GM21723 (cell line): ENCODE measurements at regions not wholly inside any gene's neighbourhood (a gene's known extent, or its start where the extent isn't known, plus 50 kb on each side); places are given as distances from the start of the nearest gene placed in this dataset.

Experiments
- ATAC-seq: cut with Tn5 transposase; IDR thresholded peaks from one replicate; pipeline ENCODE4 v1.9.1; 2021; ENCODE audit warnings: mild to moderate bottlenecking, moderate library complexity; ENCODE audit not compliant: unreplicated experiment

DNA sequence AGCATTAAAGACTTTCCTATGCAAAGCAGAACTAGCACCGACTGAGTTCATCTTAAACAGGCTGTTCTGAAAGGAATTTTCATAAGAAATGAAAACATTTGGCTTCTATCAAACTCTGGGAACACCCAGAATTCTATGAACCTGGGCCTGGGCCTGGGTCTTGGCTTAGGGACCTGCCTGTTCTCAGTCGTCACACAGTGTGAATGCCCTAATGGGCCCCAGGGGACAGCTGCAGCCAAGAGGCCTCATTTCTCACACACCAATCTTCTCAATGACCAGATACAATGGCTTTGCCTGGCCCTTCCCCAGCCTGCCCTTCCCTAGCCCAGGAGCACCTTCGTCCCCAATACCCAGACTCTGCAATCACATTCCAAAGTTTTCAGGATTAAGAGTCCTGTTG, 234.9 kb upstream of the ARHGAP20 start:
- no peak for ATAC-seq

DNA sequence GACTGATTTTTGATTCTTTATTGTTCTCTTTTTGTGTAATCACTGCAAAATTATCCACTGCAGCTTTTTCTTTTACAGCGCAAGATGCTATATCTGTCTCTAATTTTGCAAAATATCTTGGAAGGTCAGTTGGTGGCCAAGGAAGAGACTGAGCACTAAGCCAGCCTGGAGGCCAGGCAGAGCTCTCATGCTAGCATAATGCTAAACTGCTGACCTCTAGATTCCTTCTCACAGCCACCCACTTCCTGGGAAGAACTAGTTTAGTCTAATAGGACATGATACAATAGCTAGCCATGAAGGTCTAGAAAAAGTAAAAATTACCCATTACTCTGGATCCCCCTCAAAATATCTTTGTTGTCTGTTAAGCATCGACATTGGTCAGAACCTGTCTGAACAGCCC, 227.2 kb upstream of the ARHGAP20 start:
- no peak for ATAC-seq

DNA sequence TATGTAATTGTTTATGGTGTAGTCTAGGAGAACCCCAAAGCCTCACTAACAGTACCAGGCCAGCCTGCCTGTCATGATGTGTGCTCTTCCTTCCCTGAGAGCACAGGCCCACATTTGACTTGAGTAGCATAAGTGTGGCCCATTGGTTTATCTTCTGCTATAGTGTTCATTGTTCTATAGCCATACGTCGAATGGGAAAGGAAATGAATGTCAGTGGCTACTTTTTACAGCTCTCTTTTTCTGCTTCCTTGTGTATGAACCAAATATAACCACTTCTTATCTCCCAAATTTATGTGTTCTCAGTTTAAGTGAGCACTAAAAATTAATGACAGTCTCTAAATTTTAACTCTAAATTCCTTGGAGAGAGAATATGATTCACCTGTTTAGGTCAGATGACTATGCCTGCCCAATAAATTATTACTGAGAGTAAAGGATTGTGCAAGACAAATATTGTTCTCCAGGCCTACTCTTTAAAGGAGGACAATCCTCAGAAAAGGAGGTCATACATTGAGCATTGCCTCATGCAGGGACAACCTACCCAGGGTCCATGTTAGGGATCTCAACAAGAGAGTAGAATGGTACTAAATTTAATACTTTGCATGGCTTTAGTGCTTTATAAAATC, 222.9 kb upstream of the ARHGAP20 start:
- ATAC-seq, result no peak

DNA sequence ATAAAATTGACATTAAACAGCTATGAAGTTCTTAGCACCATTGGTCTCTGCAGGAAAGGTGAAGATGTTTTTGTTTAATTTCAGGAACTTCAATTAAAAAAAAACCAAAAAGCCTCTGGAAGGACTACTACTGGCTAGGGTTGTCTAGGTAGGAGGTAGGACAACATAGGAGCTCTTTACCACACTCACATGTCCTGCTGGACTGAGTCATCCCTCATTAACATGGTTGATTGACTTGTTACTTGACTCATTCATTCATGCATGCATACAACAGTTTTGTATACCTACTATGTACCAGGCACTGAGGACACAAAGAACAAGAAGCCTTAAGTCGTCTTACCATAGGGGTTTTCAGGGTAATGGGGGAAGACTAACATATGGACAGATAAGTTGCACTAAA, 216.9 kb upstream of the ARHGAP20 start:
- no peak for ATAC-seq

DNA sequence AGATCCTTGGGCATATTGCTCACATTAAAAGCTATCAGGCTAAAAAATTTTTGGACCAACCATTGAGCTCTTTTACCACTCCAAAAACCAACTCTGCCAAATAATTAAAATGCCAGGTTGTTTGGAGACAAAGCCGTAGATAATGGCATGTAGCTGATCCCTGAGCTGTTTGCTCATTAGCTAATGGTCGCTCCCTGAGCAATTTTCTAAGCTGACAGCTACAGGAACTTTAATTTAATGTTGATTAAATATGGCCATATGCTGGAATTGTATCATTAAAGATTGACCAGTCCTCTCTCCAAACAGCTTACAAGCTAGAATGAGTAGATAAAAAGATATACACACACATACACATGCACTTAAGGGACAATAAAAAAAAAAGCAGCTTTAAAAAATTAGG, 216.2 kb upstream of the ARHGAP20 start:
- ATAC-seq, result no peak

DNA sequence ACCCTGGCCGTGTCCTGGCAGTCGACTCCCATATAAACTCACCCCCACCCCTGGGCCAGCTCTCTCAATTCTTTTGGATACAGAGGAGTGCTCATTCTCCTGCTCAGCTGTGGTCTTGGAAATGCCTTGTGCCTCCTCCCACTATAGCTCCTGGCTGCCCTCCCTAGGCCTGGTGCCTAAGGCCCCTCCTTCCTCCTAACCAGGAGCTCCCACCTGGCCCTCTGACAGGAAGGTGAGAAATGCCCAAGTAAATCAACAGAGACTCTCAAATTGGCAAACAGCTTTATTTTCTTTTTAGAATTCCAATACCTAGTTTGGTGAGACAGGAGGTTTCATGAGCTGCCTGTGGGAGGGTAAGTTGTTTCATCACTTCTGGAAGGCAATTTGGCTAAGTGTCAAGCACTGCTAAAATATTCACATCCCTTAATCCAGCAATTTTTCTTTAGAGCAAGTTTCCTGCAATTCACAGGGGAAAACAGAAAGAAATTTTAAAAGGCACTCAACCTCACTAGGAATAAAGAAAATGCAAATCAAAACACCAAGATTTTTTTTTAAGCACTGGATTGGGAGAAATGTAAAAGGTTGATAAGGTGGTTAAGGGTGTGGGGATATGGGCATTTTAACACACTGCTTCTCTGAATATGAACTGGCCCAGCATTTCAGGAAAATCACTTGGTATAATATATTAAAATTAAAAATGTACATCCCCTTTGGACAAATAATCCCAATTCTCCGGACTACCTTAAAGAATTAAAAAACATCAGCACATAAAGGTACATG, 209.7 kb upstream of the ARHGAP20 start:
- ATAC-seq, result no peak

DNA sequence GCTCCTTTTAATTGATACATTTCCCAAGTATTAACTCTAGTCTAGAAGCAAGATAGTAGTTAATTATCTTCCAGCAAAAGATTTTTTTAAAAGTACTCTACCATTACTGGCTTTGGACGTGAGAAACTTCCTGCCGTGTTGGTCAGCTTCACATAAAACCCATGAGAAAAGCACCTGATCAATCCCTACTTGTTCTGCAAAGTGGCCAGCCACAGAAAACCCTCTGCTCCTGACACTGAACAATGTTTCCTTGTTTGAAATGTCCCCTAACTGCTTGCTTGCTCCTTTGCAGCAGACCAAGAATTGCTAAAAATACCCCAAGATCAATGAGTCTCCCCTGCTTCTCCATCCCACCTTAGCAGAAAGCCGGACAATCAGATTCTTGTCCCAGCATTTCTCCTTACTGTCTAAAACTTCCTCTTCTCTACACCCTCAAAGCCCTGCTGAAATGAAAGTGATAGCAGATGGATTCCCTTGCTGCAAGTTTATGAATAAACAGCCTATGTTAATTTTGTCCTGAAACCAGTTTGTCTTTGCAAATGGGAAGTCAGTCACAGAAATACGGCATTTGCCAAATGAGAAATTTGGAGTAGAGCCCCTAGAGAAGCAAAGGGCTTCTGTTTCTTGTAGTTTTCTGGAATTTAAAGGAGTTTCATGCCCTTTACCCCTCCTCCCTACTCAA, 207.1 kb upstream of the ARHGAP20 start:
- peak; percentile 77 for ATAC-seq

DNA sequence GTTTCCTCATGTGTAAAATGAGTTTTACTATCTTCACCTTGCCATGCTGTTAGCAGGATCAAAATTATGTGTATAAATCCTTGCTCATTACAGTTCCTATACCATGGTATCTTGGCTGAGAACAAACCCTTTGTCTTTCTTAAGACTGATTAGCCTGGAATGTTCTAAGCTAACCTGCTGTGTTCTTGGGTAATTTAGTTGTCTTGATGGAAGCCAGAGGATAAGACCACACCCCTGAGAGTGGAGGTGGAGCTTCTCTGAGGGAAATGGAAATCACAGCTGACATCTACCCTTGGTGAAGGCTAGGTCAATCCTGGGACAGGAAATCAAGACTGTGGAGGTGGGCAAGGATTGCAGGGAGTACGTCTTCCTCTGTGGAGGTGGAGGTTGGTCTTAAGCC, 206.1 kb upstream of the ARHGAP20 start:
- no peak for ATAC-seq

DNA sequence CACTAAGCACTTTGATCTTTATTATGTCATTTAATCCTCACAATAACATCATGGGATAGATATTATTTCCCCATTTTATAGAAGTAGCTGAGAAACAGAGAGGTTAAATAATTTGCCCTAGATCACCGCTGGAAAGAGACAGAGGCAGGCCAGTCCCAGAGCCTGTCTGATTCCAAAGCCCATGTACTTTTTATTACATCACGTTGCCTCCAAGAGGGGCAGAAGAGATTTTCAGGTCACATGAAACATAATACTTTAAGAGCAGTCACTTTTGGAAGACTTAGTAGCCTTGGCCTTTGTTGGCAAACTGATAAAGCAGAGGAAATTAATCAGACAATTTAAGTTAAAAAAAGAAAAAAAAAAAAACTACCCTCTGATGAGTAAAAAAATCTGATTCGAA, 200.2 kb upstream of the ARHGAP20 start:
- ATAC-seq, result no peak

DNA sequence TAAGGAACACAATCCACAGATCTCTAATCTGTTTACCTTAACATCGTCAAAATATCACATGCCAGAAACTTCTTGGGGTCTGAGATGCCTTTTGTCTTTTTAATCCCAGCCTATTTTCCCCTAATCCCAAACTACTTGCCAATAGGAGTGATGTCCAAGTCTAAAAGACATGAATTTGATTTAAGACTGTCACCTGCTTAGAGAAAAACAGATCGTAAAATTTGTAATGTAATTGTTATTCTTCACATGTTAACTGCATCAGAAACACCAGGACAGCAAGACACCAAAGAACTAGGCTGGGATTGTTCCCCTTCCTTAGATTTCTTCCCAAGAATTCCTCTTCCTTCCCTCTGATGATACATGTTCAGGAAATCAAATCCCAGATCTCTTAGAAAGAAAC, 198.1 kb upstream of the ARHGAP20 start:
- no peak for ATAC-seq

DNA sequence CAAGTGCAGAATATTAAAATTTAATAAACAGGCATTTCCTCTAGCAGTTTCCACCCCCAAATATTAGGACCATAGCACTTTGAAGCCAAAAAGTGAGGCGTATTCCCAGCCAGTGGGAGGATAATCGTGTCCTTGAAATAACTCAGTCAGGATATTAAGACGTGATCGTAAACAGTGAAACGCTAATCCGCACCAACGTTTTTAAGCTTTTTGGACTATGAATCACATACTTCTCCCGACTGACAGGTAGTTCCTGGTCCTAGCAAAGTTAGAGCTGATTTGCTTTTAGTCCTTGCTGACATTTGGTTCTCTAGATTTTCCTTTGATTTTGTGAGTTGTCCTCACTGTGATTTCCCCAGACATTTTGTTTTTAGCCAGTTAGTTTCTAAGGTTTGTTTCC, 197.1 kb upstream of the ARHGAP20 start:
- ATAC-seq, result no peak

DNA sequence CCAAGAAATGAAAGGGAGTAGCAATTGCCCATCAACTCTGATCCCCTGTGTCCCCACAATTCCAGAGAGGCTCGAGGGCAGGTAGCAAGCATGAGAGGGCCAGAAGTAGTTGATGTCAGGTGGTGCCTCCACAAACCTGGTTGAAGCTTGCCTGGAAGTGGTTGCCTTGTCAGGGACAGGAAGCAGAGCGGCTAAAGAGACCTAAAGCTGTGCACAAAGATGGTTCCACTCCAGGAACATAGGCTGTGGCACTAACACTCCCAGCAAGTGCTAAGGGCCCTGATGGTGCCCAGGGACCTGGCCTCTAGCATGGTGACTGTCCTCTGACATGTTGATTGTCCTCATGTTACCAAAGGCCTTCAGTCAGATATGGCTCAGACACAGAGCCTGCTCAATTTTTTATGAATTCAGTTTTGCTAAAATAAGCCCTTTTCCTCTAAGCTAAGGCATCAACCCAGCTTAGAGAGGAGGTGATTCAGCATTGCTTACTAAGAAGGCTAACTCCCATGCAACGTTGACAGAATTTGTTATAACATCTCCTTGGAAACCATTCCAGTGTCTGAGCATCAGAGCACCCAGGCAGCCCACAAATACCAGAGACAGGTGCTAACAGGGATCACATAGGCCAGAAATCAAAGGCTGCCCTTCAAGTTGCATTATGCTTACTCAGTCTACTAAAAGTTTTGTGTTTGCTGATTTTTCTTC, 196.3 kb upstream of the ARHGAP20 start:
- ATAC-seq, result no peak

DNA sequence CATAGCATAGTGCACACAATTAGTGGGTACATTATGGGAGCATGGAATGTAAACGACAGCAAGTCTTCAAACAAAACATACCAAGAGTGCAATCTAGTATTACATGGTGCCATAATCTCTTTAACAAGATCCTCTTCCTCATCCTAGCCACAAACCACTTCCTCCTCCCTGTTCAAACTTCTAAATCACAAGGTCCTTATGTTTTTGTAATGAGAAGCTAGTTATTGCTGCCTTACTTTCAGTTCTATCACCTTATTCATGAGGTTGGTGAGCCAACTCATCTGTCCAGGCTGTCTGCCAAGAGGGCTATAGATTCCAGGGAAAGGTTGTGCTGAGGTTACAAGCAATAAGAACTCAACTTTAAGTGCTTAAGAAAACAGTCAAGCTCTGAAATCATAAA, 195.4 kb upstream of the ARHGAP20 start:
- no peak for ATAC-seq

DNA sequence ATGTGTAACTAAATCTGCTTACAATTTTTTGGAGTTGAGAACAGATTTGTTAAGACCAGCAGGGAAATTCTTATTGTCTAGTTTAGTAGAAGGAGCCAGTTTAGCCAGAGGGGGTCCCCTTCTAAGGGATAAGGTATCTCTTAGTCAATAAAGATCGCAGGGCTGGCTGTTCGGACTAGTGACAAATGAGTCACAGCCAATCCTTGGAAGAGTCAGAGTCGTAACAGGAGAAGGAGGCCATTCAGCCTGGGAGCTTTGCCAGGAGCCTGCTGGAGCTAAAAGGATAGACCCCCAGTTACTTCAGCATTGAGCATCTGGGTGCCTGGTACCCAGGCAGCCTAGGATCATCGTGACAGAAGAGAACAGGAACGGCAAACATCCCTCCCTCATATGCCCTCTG, 191.6 kb upstream of the ARHGAP20 start:
- ATAC-seq, result no peak

DNA sequence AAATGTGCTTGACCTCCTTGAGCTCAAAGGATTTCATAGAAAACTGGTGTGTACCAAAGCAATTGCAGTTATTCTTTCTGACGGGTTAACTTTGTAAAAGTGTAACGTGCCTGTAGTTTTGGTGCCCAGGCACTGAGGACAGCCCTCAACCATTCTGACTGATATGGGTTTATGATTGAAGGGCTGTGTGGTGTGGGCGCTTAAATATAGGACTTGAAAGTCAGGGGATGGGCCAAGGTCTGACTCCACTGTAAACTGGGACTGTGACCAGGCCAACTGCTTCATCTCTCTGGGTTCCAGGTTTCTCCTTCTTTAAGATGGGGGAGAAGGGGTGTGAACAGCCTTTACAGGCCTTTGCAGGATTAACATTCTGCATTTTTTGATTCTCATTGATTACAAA, 191.1 kb upstream of the ARHGAP20 start:
- no peak for ATAC-seq

DNA sequence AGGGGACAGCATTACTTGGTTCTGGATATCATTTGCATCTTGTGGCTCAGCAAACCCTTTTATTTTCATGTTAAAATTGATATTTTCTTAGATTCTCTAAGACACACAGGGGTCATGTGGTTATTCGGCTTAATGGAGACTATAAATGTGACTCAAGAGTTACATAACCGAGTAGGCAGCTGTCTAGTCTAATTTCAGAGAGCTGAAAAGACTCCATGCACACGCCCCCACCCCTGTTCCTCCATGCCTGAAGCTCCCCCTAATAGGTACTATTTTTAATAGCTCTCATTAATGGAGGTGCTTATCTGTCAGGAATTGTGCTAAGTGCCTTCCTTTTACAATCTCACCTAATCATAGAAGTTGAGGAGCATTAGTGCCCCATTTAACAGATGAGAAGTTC, 189.2 kb upstream of the ARHGAP20 start:
- ATAC-seq, result no peak

DNA sequence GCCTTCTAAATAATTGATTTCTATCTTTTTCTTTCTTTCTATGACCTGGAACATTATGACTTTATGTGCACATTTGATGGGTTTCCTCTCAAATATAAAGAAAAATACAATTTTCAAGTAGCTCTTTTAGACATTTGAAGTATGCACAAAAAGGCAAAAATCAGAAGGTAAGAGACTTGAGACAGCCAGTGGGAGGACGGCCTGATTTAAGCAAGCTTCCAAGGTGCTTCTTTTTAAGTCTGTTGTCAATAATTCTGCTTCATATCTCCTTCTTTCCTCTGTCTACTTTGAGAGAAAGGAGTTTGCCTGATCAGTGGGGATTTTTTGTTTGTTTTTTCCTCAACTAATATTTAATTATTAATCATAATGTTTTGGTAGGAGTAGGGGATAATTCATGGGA, 188.2 kb upstream of the ARHGAP20 start:
- ATAC-seq, result no peak

DNA sequence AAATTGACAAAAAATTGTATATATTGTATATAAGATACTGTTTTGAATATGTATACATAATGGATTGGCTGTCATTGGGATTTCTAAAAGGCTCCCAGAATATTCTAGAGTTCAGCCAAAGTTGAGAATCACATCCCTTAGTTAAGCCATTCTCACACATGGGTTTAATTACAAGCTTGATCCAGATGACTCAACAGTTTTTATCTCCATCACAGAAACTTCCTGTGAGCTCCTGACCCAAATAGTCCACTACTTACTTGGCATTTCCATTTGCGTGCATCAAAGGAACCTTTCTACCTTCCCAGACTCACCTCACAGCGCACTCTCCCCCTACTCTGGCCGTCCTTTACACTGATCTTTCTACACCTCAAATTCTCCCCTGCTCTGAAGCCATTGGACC, 184.8 kb upstream of the ARHGAP20 start:
- ATAC-seq, result no peak

DNA sequence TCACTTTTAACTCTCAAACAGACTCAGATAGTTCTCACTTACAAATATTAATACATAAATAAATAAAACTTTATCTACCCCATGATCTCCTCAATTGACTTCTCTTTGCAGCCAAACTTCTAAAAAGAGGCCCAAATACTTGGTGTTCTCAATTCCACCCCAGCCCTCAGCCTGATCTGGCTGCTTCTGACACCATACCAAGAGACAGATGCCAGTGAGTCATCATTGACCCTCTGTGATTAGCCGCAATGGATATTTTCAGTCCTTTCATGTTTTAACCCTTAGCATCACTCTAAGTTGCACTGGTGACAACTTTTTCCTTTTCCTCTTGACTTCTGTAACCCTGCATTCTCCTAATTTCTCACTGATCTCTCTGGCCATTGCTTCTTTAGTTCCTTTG, 184.1 kb upstream of the ARHGAP20 start:
- ATAC-seq, result no peak

DNA sequence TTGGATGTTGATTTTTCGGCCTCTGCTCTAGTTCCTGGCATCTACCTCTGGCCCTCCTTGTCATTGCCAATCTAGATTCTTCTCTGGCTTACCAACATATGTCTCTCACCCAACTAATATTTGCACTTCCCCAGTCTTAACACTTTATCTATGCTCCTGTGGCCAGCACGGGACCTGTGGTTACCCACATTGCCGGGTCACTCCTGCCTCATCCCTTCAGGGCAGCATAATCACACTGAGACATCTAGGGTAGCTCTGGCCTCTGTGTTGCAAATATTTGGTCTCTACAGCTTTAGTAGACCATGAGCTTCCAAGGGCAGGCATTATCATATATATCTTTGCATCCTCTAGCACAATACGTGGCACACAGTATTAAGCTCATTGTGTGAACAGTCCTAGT, 182.0 kb upstream of the ARHGAP20 start:
- no peak for ATAC-seq

DNA sequence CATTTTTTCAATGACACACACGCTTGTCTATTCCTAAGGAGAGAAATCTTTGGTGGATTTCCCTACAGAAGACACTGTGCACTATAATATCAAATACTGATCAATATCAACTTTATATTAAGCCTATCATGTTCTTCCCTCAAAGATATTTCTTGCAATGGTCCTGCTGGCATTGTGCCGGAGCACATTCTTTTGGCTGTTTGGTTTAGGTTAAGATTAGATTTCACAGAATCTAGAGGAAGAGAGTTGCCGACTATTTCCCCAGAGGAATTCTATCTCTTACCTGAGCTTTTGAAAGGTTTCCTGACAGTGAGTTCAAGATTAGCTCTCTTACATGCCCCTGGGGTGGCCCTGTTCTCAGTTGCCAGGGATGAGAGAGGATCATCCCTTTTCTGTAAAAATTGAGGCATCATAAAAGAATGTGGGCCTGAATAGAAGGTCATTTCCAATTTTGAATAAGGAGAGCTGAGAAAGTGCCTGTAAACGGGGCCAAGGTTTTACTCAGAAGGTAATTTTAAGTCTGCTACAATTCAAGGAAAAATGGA, 180.6 kb upstream of the ARHGAP20 start:
- ATAC-seq, result no peak
